ENCODE measurements at regions not wholly inside any gene's neighbourhood (a gene's known extent, or its start where the extent isn't known, plus 50 kb on each side); places are given as distances from the start of the nearest gene placed in this dataset.

GRCh38 chr3:181952929-181953328 is 241.2 kb downstream of the SOX2 start:
- intact Hi-C loops (cut with DNase I), result no loop called here
- H3K27ac ChIP-seq, result no peak overlapping the region
- TF ChIP-seq POLR2A (IDR thresholded peaks at IDR 0.05) (no peak), CTCF (IDR thresholded peaks at IDR 0.05) (no peak), POLR2AphosphoS5 (IDR thresholded peaks at IDR 0.05; ENCODE audit: insufficient read depth in 1 of 2, low read depth in 1 of 2) (no peak)

GRCh38 chr3:181955566-181955965 is 243.8 kb downstream of the SOX2 start:
- H3K27ac ChIP-seq, result no peak overlapping the region
- intact Hi-C loops (cut with DNase I), result no loop called here
- no peaks in the 10 kb centered on the region for H3K4me1 ChIP-seq
- H3K27me3 ChIP-seq, result no peaks in the 10 kb centered on the region
- H3K9me3 ChIP-seq, result no peaks in the 10 kb centered on the region
- H3K4me3 ChIP-seq, result no peak overlapping the region
- H3K36me3 ChIP-seq, result no peaks in the 10 kb centered on the region
- DNase-seq (ENCODE audit: extremely low spot score in 2 of 2), result no peak
- TF ChIP-seq POLR2A (IDR thresholded peaks at IDR 0.05) (no peak), CTCF (IDR thresholded peaks at IDR 0.05) (no peak), POLR2AphosphoS5 (IDR thresholded peaks at IDR 0.05; ENCODE audit: insufficient read depth in 1 of 2, low read depth in 1 of 2) (no peak)

More at GRCh38 chr3:181952929-181953328, 241.2 kb downstream of the SOX2 start:
- no peaks in the 10 kb centered on the region for H3K27me3 ChIP-seq
- H3K9me3 ChIP-seq, result no peaks in the 10 kb centered on the region
- DNase-seq (ENCODE audit: extremely low spot score in 2 of 2), result no peak
- H3K4me1 ChIP-seq, result no peaks in the 10 kb centered on the region
- no peak overlapping the region for H3K4me3 ChIP-seq
- H3K36me3 ChIP-seq, result no peaks in the 10 kb centered on the region

- no peaks in the 10 kb centered on the region for H3K9me3 ChIP-seq
- intact Hi-C loops (cut with DNase I), result no loop called here
- H3K4me3 ChIP-seq, result no peak overlapping the region
- no peak overlapping the region for H3K27ac ChIP-seq
- no peak for TF ChIP-seq POLR2AphosphoS5 (IDR thresholded peaks at IDR 0.05; ENCODE audit: insufficient read depth in 1 of 2, low read depth in 1 of 2)
- no peak for TF ChIP-seq POLR2A (IDR thresholded peaks at IDR 0.05)
- no peak for TF ChIP-seq CTCF (IDR thresholded peaks at IDR 0.05)
- H3K36me3 ChIP-seq, result no peaks in the 10 kb centered on the region
- DNase-seq (ENCODE audit: extremely low spot score in 2 of 2), result no peak
- no peaks in the 10 kb centered on the region for H3K4me1 ChIP-seq
- H3K27me3 ChIP-seq, result no peaks in the 10 kb centered on the region
Observed at GRCh38 chr3:181956122-181956521, 244.4 kb downstream of the SOX2 start.

- TF ChIP-seq CTCF (IDR thresholded peaks at IDR 0.05) (no peak), POLR2A (IDR thresholded peaks at IDR 0.05) (no peak), POLR2AphosphoS5 (IDR thresholded peaks at IDR 0.05; ENCODE audit: insufficient read depth in 1 of 2, low read depth in 1 of 2) (no peak)
- intact Hi-C loops (cut with DNase I), result no loop called here
- no peaks in the 10 kb centered on the region for H3K27me3 ChIP-seq
Observed at GRCh38 chr3:181966393-181966792, 254.7 kb downstream of the SOX2 start.

GRCh38 chr3:181969925-181970324 is 258.2 kb downstream of the SOX2 start:
- no peak overlapping the region for H3K27ac ChIP-seq
- no peaks in the 10 kb centered on the region for H3K27me3 ChIP-seq
- DNase-seq (ENCODE audit: extremely low spot score in 2 of 2), result no peak
- no peaks in the 10 kb centered on the region for H3K4me1 ChIP-seq
- no peaks in the 10 kb centered on the region for H3K36me3 ChIP-seq
- TF ChIP-seq POLR2A (IDR thresholded peaks at IDR 0.05) (no peak), POLR2AphosphoS5 (IDR thresholded peaks at IDR 0.05; ENCODE audit: insufficient read depth in 1 of 2, low read depth in 1 of 2) (no peak), CTCF (IDR thresholded peaks at IDR 0.05) (no peak)
- H3K9me3 ChIP-seq, result no peaks in the 10 kb centered on the region
- no peak overlapping the region for H3K4me3 ChIP-seq
- intact Hi-C loops (cut with DNase I), result no loop called here

More at GRCh38 chr3:181966393-181966792, 254.7 kb downstream of the SOX2 start:
- H3K36me3 ChIP-seq, result no peaks in the 10 kb centered on the region
- H3K4me3 ChIP-seq, result no peak overlapping the region
- no peaks in the 10 kb centered on the region for H3K4me1 ChIP-seq
- no peaks in the 10 kb centered on the region for H3K9me3 ChIP-seq
- H3K27ac ChIP-seq, result no peak overlapping the region
- no peak for DNase-seq (ENCODE audit: extremely low spot score in 2 of 2)

Measured in vagina (tissue), 2 donors.